ENCODE measurements at regions not wholly inside any gene's neighbourhood (a gene's known extent, or its start where the extent isn't known, plus 50 kb on each side); places are given as distances from the start of the nearest gene placed in this dataset.

- no peak for TF ChIP-seq MXD4 (CRISPR knock-in tag; IDR thresholded peaks at IDR 0.05; ENCODE audit: borderline replicate concordance)
- TF ChIP-seq, protein P1, sequence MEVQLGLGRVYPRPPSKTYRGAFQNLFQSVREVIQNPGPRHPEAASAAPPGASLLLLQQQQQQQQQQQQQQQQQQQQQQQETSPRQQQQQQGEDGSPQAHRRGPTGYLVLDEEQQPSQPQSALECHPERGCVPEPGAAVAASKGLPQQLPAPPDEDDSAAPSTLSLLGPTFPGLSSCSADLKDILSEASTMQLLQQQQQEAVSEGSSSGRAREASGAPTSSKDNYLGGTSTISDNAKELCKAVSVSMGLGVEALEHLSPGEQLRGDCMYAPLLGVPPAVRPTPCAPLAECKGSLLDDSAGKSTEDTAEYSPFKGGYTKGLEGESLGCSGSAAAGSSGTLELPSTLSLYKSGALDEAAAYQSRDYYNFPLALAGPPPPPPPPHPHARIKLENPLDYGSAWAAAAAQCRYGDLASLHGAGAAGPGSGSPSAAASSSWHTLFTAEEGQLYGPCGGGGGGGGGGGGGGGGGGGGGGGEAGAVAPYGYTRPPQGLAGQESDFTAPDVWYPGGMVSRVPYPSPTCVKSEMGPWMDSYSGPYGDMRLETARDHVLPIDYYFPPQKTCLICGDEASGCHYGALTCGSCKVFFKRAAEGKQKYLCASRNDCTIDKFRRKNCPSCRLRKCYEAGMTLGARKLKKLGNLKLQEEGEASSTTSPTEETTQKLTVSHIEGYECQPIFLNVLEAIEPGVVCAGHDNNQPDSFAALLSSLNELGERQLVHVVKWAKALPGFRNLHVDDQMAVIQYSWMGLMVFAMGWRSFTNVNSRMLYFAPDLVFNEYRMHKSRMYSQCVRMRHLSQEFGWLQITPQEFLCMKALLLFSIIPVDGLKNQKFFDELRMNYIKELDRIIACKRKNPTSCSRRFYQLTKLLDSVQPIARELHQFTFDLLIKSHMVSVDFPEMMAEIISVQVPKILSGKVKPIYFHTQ (CRISPR knock-in tag; IDR thresholded peaks at IDR 0.05) = no peak
- no peak for TF ChIP-seq ZNF317 (CRISPR knock-in tag; IDR thresholded peaks at IDR 0.05; ENCODE audit: borderline replicate concordance, low read depth)
- TF ChIP-seq, protein P2, sequence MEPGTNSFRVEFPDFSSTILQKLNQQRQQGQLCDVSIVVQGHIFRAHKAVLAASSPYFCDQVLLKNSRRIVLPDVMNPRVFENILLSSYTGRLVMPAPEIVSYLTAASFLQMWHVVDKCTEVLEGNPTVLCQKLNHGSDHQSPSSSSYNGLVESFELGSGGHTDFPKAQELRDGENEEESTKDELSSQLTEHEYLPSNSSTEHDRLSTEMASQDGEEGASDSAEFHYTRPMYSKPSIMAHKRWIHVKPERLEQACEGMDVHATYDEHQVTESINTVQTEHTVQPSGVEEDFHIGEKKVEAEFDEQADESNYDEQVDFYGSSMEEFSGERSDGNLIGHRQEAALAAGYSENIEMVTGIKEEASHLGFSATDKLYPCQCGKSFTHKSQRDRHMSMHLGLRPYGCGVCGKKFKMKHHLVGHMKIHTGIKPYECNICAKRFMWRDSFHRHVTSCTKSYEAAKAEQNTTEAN (CRISPR knock-in tag; IDR thresholded peaks at IDR 0.05) = no peak
- TF ChIP-seq FOXK1 (CRISPR knock-in tag; IDR thresholded peaks at IDR 0.05) = no peak
- TF ChIP-seq ZNF423 (CRISPR knock-in tag; IDR thresholded peaks at IDR 0.05) = no peak
- TF ChIP-seq, protein P3, sequence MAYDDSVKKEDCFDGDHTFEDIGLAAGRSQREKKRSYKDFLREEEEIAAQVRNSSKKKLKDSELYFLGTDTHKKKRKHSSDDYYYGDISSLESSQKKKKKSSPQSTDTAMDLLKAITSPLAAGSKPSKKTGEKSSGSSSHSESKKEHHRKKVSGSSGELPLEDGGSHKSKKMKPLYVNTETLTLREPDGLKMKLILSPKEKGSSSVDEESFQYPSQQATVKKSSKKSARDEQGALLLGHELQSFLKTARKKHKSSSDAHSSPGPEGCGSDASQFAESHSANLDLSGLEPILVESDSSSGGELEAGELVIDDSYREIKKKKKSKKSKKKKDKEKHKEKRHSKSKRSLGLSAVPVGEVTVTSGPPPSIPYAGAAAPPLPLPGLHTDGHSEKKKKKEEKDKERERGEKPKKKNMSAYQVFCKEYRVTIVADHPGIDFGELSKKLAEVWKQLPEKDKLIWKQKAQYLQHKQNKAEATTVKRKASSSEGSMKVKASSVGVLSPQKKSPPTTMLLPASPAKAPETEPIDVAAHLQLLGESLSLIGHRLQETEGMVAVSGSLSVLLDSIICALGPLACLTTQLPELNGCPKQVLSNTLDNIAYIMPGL (CRISPR knock-in tag; IDR thresholded peaks at IDR 0.05) = no peak
- no peak for TF ChIP-seq ZNF281 (CRISPR knock-in tag; IDR thresholded peaks at IDR 0.05)
- TF ChIP-seq, protein P4, sequence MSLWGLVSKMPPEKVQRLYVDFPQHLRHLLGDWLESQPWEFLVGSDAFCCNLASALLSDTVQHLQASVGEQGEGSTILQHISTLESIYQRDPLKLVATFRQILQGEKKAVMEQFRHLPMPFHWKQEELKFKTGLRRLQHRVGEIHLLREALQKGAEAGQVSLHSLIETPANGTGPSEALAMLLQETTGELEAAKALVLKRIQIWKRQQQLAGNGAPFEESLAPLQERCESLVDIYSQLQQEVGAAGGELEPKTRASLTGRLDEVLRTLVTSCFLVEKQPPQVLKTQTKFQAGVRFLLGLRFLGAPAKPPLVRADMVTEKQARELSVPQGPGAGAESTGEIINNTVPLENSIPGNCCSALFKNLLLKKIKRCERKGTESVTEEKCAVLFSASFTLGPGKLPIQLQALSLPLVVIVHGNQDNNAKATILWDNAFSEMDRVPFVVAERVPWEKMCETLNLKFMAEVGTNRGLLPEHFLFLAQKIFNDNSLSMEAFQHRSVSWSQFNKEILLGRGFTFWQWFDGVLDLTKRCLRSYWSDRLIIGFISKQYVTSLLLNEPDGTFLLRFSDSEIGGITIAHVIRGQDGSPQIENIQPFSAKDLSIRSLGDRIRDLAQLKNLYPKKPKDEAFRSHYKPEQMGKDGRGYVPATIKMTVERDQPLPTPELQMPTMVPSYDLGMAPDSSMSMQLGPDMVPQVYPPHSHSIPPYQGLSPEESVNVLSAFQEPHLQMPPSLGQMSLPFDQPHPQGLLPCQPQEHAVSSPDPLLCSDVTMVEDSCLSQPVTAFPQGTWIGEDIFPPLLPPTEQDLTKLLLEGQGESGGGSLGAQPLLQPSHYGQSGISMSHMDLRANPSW (CRISPR knock-in tag; conservative IDR thresholded peaks at IDR 0.05; ENCODE audit: low read depth) = no peak
- TF ChIP-seq, protein P5, sequence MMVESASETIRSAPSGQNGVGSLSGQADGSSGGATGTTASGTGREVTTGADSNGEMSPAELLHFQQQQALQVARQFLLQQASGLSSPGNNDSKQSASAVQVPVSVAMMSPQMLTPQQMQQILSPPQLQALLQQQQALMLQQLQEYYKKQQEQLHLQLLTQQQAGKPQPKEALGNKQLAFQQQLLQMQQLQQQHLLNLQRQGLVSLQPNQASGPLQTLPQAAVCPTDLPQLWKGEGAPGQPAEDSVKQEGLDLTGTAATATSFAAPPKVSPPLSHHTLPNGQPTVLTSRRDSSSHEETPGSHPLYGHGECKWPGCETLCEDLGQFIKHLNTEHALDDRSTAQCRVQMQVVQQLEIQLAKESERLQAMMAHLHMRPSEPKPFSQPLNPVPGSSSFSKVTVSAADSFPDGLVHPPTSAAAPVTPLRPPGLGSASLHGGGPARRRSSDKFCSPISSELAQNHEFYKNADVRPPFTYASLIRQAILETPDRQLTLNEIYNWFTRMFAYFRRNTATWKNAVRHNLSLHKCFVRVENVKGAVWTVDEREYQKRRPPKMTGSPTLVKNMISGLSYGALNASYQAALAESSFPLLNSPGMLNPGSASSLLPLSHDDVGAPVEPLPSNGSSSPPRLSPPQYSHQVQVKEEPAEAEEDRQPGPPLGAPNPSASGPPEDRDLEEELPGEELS (CRISPR knock-in tag; IDR thresholded peaks at IDR 0.05) = no peak
- TF ChIP-seq TEAD4 (CRISPR knock-in tag; IDR thresholded peaks at IDR 0.05) = no peak
- TF ChIP-seq ATF1 (CRISPR knock-in tag; IDR thresholded peaks at IDR 0.05) = no peak
- no peak for TF ChIP-seq CREM (CRISPR knock-in tag; IDR thresholded peaks at IDR 0.05)
- no peak for TF ChIP-seq JAZF1 (CRISPR knock-in tag; IDR thresholded peaks at IDR 0.05)
- no peak for TF ChIP-seq TCF7 (CRISPR knock-in tag; IDR thresholded peaks at IDR 0.05; ENCODE audit: low read depth)
- TF ChIP-seq SMAD4 (CRISPR knock-in tag; IDR thresholded peaks at IDR 0.05) = no peak
- no peak for TF ChIP-seq GRHL2 (CRISPR knock-in tag; IDR thresholded peaks at IDR 0.05; ENCODE audit: insufficient replicate concordance, severe bottlenecking)
- no peak for ATAC-seq
- Mint-ChIP-seq H3K27ac (no peak overlapping the region), H3K9me3 (peaks cover 27% of the 10 kb centered on the region), H3K27me3 (ENCODE audit: low read depth) (no peaks in the 10 kb centered on the region), H3K36me3 (no peaks in the 10 kb centered on the region), H3K4me3 (no peak overlapping the region), H3K4me1 (peaks cover 13% of the 10 kb centered on the region)
- ChIA-PET CTCF (no interaction called here), POLR2A (no interaction called here)
- no peak for DNase-seq (ENCODE audit: low spot score)
Observed at GRCh38 chr21:28540514-28540913, 452.2 kb downstream of the LTN1 start.
